BLaER1 treated with 17β-estradiol and CSF1 and Interleukin-3, amounts not matched to agents 10 nM and 100 nM (cell line): ENCODE measurements at regions not wholly inside any gene's neighbourhood (a gene's known extent, or its start where the extent isn't known, plus 50 kb on each side); places are given as distances from the start of the nearest gene placed in this dataset.

Experiments used
- H3K27ac ChIP-seq, 11 experiments: shearing (Covaris generic); formaldehyde crosslinking; 2 replicates each; pipeline ENCODE4 v1.8.1; 2022
- H3K27me3 ChIP-seq, 11 experiments: shearing (Covaris generic); formaldehyde crosslinking; 2 replicates each; pipeline ENCODE4 v1.8.1; 2022
- H3K36me3 ChIP-seq, 11 experiments: shearing (Covaris generic); formaldehyde crosslinking; 2 replicates each; pipeline ENCODE4 v1.8.1; 2022
- H3K4me1 ChIP-seq, 10 experiments: shearing (Covaris generic); formaldehyde crosslinking; 2 replicates each; pipeline ENCODE4 v1.8.1; 2022
- H3K4me2 ChIP-seq, 11 experiments: shearing (Covaris generic); formaldehyde crosslinking; 2 replicates each; pipeline ENCODE4 v1.8.1; 2022
- H3K4me3 ChIP-seq, 10 experiments: shearing (Covaris generic); formaldehyde crosslinking; 2 replicates each; pipeline ENCODE4 v1.8.1; 2022
- H3K9ac ChIP-seq, 11 experiments: shearing (Covaris generic); formaldehyde crosslinking; 2 replicates each; pipeline ENCODE4 v1.8.1; 2022
- H3K9me3 ChIP-seq, 11 experiments: shearing (Covaris generic); formaldehyde crosslinking; replicated peaks in 1 of 11; 2 replicates each; pipeline ENCODE4 v1.8.1; 2022
- H4K20me1 ChIP-seq, 11 experiments: shearing (Covaris generic); formaldehyde crosslinking; 2 replicates each; pipeline ENCODE4 v1.8.1; 2022
- Cebpa-rat ChIP-seq, 11 experiments: shearing (Covaris generic); IDR thresholded peaks; 2 replicates each; pipeline ENCODE4 v1.8.1; 2022

DNA sequence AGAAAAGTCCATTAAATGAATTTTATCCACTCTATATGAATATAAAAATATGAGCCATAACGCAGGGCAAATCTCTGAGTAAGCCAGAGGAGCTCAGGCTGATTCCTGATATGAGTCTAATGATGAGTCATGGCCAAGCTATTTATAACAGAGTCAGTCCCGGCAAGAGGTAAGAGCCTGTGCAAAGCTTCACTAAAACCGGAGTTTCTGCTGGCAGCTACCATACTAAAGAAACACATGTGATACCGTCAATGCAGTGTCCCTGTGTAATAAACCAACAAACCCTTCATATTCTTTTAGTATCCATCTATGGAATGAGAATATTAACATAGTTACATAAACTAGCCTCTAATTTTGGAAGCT, 319.4 kb downstream of the KCNC2 start:
- Histone ChIP-seq H3K36me3 (no peaks in the 10 kb centered on the region), H3K9ac (no peak overlapping the region), H3K4me2 (no peak overlapping the region), H3K9me3 (peaks cover 0 to 9% (median 0%) of the 10 kb centered on the region in 11 experiments; a peak in 6 of 22 replicates), H3K4me1 (no peaks in the 10 kb centered on the region), H4K20me1 (no peaks in the 10 kb centered on the region), H3K27me3 (no peaks in the 10 kb centered on the region), H3K27ac (no peak overlapping the region), H3K4me3 (no peak overlapping the region)
- TF ChIP-seq Cebpa-rat (IDR thresholded peaks at IDR 0.05) = no peak

DNA sequence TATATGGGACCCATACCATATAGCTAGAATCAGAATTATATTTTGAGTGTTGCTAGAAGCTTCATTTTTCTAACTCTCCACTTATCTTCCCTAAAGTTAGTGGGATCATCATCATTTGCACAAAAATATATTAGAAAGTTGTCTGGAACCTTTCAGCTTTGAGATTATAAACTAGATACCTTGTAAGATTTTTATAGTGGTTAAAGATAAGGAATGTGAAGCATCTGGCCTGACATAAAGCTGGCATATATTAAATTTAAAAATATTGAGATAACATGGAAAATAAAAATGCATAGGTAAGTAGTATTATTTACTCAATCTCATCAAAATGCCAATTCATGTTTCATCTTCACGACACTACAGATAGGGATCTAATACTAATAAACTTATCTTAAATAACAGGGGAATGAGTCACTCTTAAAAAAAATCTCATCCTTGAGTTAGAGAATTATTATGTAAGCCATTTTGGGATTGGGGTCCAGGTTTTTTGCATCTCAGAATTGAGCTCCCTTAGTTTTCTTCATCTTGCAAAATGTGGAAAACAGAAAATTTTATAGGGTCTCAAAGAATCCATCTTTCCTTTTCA, 318.5 kb downstream of the KCNC2 start:
- H3K4me3 ChIP-seq = no peak overlapping the region
- no peak overlapping the region for H3K4me2 ChIP-seq
- H3K27ac ChIP-seq = no peak overlapping the region
- no peaks in the 10 kb centered on the region for H3K4me1 ChIP-seq
- no peak overlapping the region for H3K9ac ChIP-seq
- H3K9me3 ChIP-seq = peaks cover 0 to 9% (median 0%) of the 10 kb centered on the region in 11 experiments; a peak in 6 of 22 replicates
- no peaks in the 10 kb centered on the region for H3K27me3 ChIP-seq
- H3K36me3 ChIP-seq = no peaks in the 10 kb centered on the region
- no peaks in the 10 kb centered on the region for H4K20me1 ChIP-seq
- TF ChIP-seq Cebpa-rat (IDR thresholded peaks at IDR 0.05) = no peak

DNA sequence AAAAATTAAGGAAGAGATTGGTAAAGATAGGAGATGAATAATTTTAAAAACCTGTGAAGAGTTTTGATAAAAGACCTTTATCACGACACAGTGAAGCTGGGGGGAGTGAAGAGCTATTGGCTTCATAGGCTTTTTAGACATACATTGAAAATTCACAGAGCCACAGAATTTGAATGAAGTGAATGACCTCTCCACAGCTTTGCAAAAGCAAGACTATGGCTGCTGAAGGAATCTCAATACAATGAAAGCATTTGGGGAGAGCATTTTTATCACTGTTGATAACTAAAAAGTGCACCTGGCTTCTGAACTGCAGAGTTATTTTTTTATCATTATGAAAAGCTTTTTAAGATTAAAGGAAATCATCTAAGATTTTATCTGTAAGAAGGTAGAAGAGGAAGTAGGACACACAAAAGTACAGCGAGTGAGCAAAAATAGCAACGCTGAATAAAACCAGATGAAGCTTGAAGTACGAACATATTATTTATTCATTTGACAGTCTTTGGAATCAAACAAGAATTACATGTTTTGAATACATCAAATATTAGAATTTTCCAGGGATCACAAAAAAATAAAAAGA, 317.5 kb downstream of the KCNC2 start:
- Histone ChIP-seq H3K27ac (no peak overlapping the region), H3K4me1 (no peaks in the 10 kb centered on the region), H3K36me3 (no peaks in the 10 kb centered on the region), H3K9ac (no peak overlapping the region), H3K4me2 (no peak overlapping the region), H4K20me1 (no peaks in the 10 kb centered on the region), H3K27me3 (no peaks in the 10 kb centered on the region), H3K4me3 (no peak overlapping the region), H3K9me3 (peaks cover 0 to 9% (median 0%) of the 10 kb centered on the region in 11 experiments; a peak in 6 of 22 replicates)
- TF ChIP-seq Cebpa-rat (IDR thresholded peaks at IDR 0.05) = no peak

DNA sequence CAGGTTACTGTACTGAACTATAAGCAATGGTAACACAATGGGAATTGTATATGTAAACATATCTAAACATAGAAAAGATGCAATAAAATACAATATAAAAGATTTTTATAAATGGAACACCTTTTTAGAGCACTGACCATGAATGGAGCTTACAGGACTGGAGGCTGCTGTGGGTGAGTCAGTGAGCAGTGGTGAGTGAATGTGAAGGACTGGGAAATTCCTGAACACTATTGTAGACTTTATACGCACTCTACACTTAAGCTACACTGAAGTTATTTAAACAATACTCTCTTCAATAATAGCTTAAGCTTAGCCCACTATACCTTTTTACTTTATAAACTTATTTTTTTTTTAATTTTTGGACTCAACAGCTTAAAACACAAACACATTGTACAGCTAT, 313.5 kb downstream of the KCNC2 start:
- no peak for TF ChIP-seq Cebpa-rat (IDR thresholded peaks at IDR 0.05)
- Histone ChIP-seq H4K20me1 (no peaks in the 10 kb centered on the region), H3K4me1 (no peaks in the 10 kb centered on the region), H3K27ac (no peak overlapping the region), H3K27me3 (no peaks in the 10 kb centered on the region), H3K9me3 (no peaks in the 10 kb centered on the region), H3K4me2 (no peak overlapping the region), H3K4me3 (no peak overlapping the region), H3K9ac (no peak overlapping the region), H3K36me3 (no peaks in the 10 kb centered on the region)

DNA sequence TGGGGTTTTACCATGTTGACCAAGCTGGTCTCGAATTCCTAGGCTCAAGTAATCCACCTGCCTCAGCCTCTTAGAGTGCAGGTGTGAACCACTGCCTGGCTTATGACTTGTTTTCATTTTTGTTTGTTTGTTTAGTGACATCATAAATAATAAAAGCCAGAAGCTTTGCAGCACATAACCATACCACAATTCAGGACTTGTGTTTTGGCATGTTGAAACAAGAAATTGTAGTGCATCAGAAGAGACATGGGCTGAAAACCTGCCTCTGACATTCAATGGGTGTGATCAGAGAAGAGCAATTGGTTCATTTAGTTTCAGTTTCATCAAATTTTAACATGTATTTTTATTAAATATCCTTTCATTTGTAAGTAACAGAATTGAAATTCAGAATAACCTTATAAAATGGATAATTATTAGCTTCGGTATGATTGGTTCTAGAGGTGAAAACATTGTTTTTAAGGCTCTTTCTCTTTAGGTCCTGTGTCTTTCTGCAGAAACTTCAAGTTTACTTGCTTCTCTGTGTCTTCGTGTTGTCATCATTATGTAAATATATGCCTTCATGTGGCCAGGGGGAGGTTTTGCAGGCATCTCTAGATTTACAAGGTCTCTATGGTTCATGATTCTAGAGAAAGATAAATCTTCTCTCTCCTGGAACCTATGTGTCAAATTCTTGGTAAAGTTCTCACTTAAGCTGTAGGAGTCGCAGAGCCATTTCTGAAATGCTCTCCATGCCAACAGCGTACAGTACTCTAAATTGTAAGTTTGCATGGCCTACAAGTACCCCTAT, 312.0 kb downstream of the KCNC2 start:
- Histone ChIP-seq H3K27ac (no peak overlapping the region), H3K9me3 (no peaks in the 10 kb centered on the region), H3K4me3 (no peak overlapping the region), H3K27me3 (no peaks in the 10 kb centered on the region), H4K20me1 (no peaks in the 10 kb centered on the region), H3K9ac (no peak overlapping the region), H3K4me2 (no peak overlapping the region), H3K4me1 (no peaks in the 10 kb centered on the region), H3K36me3 (no peaks in the 10 kb centered on the region)
- TF ChIP-seq Cebpa-rat (IDR thresholded peaks at IDR 0.05) = no peak

DNA sequence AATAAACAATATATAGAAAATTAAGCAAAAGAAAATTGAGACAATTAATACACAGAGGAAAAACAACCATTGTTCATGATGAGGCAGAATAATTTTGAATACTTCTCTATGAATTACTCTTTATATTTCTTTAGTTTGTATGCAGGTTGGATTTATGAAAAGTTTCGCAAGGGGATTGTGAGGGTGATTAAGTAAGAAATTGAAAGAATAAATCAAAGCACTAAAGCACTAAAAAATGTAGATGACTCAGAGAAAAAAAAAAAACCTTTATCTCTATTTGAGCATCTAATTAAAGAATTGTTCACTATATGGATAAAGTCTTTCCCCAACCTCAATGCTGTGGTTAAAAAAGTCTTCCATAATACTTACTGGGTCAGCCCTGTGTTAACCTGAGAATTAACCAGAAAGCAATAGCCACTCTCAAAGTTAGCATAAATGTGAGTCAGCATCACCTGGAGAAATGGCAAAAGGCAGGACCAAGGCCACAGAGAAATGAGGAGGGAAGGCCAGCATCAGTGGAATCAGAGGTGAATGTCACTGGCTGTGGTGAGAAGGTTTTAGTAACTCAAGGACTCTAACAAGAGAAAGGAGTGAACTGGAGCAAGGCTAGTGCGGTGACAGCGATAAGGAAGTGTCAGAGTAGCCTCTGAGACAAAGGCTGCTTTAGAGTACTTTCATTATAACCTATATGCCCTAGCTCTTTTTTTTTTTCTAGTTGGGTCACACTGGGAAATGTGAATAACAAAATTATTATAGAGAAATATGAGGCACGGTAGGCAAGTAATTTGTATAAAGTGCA, 310.4 kb downstream of the KCNC2 start:
- no peak overlapping the region for H3K27ac ChIP-seq
- no peak overlapping the region for H3K4me2 ChIP-seq
- no peaks in the 10 kb centered on the region for H3K9me3 ChIP-seq
- H3K36me3 ChIP-seq = no peaks in the 10 kb centered on the region
- no peak overlapping the region for H3K9ac ChIP-seq
- no peaks in the 10 kb centered on the region for H4K20me1 ChIP-seq
- TF ChIP-seq Cebpa-rat (IDR thresholded peaks at IDR 0.05) = no peak
- H3K4me1 ChIP-seq = no peaks in the 10 kb centered on the region
- no peak overlapping the region for H3K4me3 ChIP-seq
- H3K27me3 ChIP-seq = no peaks in the 10 kb centered on the region

DNA sequence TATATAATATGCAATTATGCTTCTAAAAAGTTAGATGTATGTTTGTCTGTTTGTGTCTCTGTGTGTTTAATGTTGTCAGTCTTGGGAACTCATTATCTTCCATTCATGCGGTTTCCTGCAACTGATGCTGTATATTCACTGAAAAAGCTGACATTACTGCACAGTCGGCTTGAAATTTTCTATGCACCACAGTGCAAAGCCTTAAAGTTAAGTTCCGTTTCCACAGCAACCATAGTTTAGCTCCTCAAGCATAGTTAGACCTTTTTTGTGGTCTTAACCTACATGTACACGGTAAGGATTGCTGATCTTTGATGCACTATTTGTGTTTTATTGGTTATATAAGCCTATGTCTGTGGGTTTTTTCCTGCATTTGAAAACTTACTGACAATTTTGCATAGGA, 309.4 kb downstream of the KCNC2 start:
- Histone ChIP-seq H3K36me3 (no peaks in the 10 kb centered on the region), H3K9me3 (no peaks in the 10 kb centered on the region), H3K4me1 (no peaks in the 10 kb centered on the region), H3K4me2 (no peak overlapping the region), H4K20me1 (no peaks in the 10 kb centered on the region), H3K27me3 (no peaks in the 10 kb centered on the region), H3K4me3 (no peak overlapping the region), H3K9ac (no peak overlapping the region), H3K27ac (no peak overlapping the region)
- TF ChIP-seq Cebpa-rat (IDR thresholded peaks at IDR 0.05) = no peak

DNA sequence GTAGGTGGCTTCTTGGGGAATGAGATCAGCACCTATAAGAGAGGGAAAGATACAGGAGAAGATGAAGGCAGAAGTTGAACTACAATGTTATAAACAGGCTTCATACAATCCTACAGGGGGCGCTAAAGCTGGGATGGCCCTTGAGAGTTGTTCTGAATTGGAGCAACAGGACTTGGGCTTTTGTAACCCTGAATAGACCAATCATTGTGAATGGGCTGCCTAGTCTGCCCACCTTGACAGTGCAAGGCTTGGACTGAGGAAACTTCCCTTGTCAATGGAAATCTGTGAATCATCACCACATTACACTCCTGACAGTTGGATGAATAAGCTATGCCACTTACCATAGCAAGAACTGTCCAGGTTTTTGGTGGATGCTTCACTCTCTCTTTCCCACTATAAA, 306.1 kb downstream of the KCNC2 start:
- no peak for TF ChIP-seq Cebpa-rat (IDR thresholded peaks at IDR 0.05)
- Histone ChIP-seq H3K9ac (no peak overlapping the region), H3K36me3 (no peaks in the 10 kb centered on the region)

DNA sequence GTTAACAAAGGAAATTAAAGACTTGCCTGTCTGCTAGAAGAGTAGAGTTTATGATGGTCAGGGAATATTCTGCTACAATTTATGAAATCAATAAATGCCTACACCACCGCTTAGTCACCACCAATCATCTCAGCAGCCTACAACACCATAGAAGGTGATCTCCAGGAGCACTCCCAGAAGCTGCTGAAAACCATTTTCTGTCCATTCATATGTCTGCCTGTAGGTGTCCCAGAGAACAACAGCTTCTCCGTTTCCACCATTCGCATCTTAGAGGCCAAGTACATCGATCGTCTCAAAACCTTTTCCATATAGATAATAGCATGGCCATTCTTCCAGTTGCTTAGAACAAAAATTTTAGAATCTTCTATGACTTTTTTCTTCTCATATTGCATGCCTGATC, 303.4 kb downstream of the KCNC2 start:
- Histone ChIP-seq H3K9me3 (no peaks in the 10 kb centered on the region), H3K4me2 (no peak overlapping the region), H3K27ac (no peak overlapping the region), H3K27me3 (no peaks in the 10 kb centered on the region), H3K4me1 (no peaks in the 10 kb centered on the region), H3K36me3 (no peaks in the 10 kb centered on the region), H3K4me3 (no peak overlapping the region), H4K20me1 (no peaks in the 10 kb centered on the region), H3K9ac (no peak overlapping the region)
- TF ChIP-seq Cebpa-rat (IDR thresholded peaks at IDR 0.05) = no peak

More for the DNA sequence above, 306.1 kb downstream of the KCNC2 start:
- Histone ChIP-seq H3K27me3 (no peaks in the 10 kb centered on the region), H4K20me1 (no peaks in the 10 kb centered on the region), H3K9me3 (no peaks in the 10 kb centered on the region), H3K4me3 (no peak overlapping the region), H3K27ac (no peak overlapping the region), H3K4me1 (no peaks in the 10 kb centered on the region), H3K4me2 (no peak overlapping the region)
